ENCODE measurements at regions not wholly inside any gene's neighbourhood (a gene's known extent, or its start where the extent isn't known, plus 50 kb on each side); places are given as distances from the start of the nearest gene placed in this dataset.

GRCh38 chr6:37552267-37552666 is 52.6 kb upstream of the CCDC167 start:
- CTCF ChIA-PET, result interaction anchor here (4.4 kb wide), 1 partner anchor 13 kb away, joined by 22 read pairs; no protein-coding TSS in a partner anchor
- TF ChIP-seq, protein P1, sequence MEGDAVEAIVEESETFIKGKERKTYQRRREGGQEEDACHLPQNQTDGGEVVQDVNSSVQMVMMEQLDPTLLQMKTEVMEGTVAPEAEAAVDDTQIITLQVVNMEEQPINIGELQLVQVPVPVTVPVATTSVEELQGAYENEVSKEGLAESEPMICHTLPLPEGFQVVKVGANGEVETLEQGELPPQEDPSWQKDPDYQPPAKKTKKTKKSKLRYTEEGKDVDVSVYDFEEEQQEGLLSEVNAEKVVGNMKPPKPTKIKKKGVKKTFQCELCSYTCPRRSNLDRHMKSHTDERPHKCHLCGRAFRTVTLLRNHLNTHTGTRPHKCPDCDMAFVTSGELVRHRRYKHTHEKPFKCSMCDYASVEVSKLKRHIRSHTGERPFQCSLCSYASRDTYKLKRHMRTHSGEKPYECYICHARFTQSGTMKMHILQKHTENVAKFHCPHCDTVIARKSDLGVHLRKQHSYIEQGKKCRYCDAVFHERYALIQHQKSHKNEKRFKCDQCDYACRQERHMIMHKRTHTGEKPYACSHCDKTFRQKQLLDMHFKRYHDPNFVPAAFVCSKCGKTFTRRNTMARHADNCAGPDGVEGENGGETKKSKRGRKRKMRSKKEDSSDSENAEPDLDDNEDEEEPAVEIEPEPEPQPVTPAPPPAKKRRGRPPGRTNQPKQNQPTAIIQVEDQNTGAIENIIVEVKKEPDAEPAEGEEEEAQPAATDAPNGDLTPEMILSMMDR (IDR thresholded peaks at IDR 0.05), result no peak
- no peak overlapping the region for H3K27ac Mint-ChIP-seq

DNA sequence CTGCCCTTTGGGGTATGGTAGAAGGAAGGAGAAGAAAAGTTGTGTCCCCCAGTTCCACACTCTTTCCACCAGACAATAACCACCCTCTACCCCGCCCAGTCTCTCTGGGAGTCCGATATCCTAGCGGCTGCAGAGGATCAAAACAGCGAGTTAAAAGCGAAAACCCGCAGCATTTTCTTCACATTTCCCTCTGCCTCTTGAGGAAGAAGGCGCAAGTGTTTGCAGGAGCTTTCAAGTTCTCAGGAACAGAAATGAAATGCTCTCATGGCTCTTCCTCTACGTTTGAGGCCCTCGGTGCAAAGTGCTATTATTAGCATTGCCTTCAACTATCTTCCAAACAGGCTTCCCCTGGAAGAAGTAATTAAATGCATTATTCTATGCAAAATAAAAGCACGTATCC is 52.2 kb upstream of the CCDC167 start:
- Mint-ChIP-seq H3K27me3 (no peaks in the 10 kb centered on the region), H3K4me1 (ENCODE audit: low read depth) (peaks cover 46% of the 10 kb centered on the region), H3K27ac (no peak overlapping the region), H3K9me3 (no peaks in the 10 kb centered on the region), H3K36me3 (ENCODE audit: low read depth) (no peaks in the 10 kb centered on the region), H3K4me3 (no peak overlapping the region)
- intact Hi-C loops (cut with micrococcal nuclease), result loop anchor here (5.0 kb wide), 2 partner anchors 35 to 55 kb away; partner anchors contain the start of gene CCDC167
- TF ChIP-seq, protein P1 (IDR thresholded peaks at IDR 0.05), result no peak
- DNase-seq (no peak), ATAC-seq (no peak)
- CTCF ChIA-PET, result no interaction called here
- POLR2A ChIA-PET, result no interaction called here

More at GRCh38 chr6:37552267-37552666, 52.6 kb upstream of the CCDC167 start:
- H3K4me1 Mint-ChIP-seq (ENCODE audit: low read depth), result peaks cover 42% of the 10 kb centered on the region
- POLR2A ChIA-PET, result interaction anchor here (1.8 kb wide), 1 partner anchor 35 kb away, joined by 9 read pairs; no protein-coding TSS in a partner anchor
- intact Hi-C loops (cut with micrococcal nuclease), result loop anchor here (5.0 kb wide), 2 partner anchors 35 to 55 kb away; partner anchors contain the start of gene CCDC167
- no peaks in the 10 kb centered on the region for H3K9me3 Mint-ChIP-seq
- no peaks in the 10 kb centered on the region for H3K36me3 Mint-ChIP-seq (ENCODE audit: low read depth)
- DNase-seq (no peak), ATAC-seq (no peak)
- no peak overlapping the region for H3K4me3 Mint-ChIP-seq
- H3K27me3 Mint-ChIP-seq, result no peaks in the 10 kb centered on the region

- TF ChIP-seq, protein P1 (IDR thresholded peaks at IDR 0.05), result no peak
- Mint-ChIP-seq H3K27ac (no peak overlapping the region), H3K27me3 (no peaks in the 10 kb centered on the region), H3K36me3 (ENCODE audit: low read depth) (no peaks in the 10 kb centered on the region), H3K4me3 (no peak overlapping the region), H3K9me3 (no peaks in the 10 kb centered on the region), H3K4me1 (ENCODE audit: low read depth) (peaks cover 47% of the 10 kb centered on the region)
- no peak for ATAC-seq
- intact Hi-C loops (cut with micrococcal nuclease), result loop anchor here (5.0 kb wide), 2 partner anchors 34 to 54 kb away; partner anchors contain the start of gene CCDC167
- ChIA-PET CTCF (interaction anchor here (0.8 kb wide), 1 partner anchor 59 kb away, joined by 4 read pairs; no protein-coding TSS in a partner anchor), POLR2A (interaction anchor here (1.1 kb wide), 2 partner anchors 34 to 62 kb away, joined by 3 read pairs; no protein-coding TSS in a partner anchor)
- no peak for DNase-seq
These were observed 51.8 kb upstream of the CCDC167 start for GRCh38 chr6:37551446-37551845.

DNA sequence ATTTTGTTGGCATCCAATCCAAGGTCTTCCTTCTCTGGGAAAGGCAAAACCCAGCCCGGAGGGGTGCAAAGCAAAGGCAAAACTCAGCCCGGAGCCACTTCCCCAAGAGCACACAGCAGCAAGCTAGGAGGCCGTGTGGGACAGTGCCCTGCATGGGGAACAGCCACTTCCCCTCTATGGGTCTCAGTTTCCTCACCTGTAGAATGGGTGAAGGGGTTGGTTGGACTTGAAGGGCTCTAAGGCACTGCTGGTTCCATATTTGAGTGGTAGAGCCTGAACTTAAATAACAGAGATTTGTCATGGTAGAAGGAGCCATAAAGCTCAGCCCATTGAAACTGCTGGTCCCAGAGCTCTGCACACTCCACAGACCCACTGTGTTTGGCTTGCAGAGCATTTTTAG is 51.3 kb upstream of the CCDC167 start:
- Mint-ChIP-seq H3K27me3 (no peaks in the 10 kb centered on the region), H3K4me1 (ENCODE audit: low read depth) (peaks cover 50% of the 10 kb centered on the region), H3K4me3 (no peak overlapping the region), H3K9me3 (no peaks in the 10 kb centered on the region), H3K36me3 (ENCODE audit: low read depth) (no peaks in the 10 kb centered on the region), H3K27ac (no peak overlapping the region)
- DNase-seq (no peak), ATAC-seq (no peak)
- CTCF ChIA-PET, result interaction anchor here (0.8 kb wide), 1 partner anchor 58 kb away, joined by 4 read pairs; no protein-coding TSS in a partner anchor
- intact Hi-C loops (cut with micrococcal nuclease), result loop anchor here (5.0 kb wide), 2 partner anchors 34 to 54 kb away; partner anchors contain the start of gene CCDC167
- TF ChIP-seq, protein P1 (IDR thresholded peaks at IDR 0.05), result no peak
- POLR2A ChIA-PET, result interaction anchor here (1.1 kb wide), 2 partner anchors 34 to 61 kb away, joined by 3 read pairs; no protein-coding TSS in a partner anchor

DNA sequence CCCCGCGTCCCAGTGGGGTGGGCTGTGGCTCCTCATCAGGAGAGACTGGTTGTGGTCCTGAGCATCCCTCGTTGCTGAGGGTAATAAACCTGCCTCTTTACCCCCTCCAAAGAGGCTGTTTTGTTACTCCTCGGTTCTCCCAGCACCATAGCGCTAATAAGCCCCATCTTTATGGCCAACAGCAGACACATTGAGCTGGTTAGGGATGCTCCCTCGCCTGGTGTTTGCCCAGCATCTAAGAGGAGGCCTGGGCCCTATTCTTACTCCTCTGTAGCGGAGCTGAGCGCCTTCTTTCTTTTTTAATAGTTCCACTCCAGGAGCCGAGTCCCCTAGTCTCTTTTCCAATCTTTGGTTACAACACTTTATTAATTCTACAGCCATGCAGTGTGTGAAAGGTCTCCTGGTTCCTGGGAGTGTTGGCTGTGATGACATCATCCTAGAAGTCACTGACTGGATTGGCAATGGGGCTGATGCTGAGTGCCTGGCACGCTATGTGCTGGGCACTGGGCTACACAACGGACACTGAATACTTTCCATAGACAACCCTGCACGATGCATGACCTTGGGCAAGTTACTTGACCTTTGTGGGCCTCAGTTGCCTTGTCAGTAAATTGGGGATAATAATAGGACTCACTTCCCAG is 50.6 kb upstream of the CCDC167 start:
- CTCF ChIA-PET, result no interaction called here
- H3K4me1 Mint-ChIP-seq (ENCODE audit: low read depth), result peaks cover 49% of the 10 kb centered on the region

More for the DNA sequence above, 50.6 kb upstream of the CCDC167 start:
- POLR2A ChIA-PET, result interaction anchor here (1.1 kb wide), 3 partner anchors 13 to 61 kb away, joined by 3 to 4 read pairs (median 3); no protein-coding TSS in a partner anchor
- intact Hi-C loops (cut with micrococcal nuclease), result loop anchor here (5.0 kb wide), 2 partner anchors 33 to 53 kb away; partner anchors contain the start of gene CCDC167
- Mint-ChIP-seq H3K27ac (no peak overlapping the region), H3K9me3 (no peaks in the 10 kb centered on the region), H3K36me3 (ENCODE audit: low read depth) (no peaks in the 10 kb centered on the region), H3K27me3 (no peaks in the 10 kb centered on the region), H3K4me3 (no peak overlapping the region)
- DNase-seq (no peak), ATAC-seq (no peak)
- TF ChIP-seq, protein P1 (IDR thresholded peaks at IDR 0.05), result no peak
